ENCODE measurements at regions not wholly inside any gene's neighbourhood (a gene's known extent, or its start where the extent isn't known, plus 50 kb on each side); places are given as distances from the start of the nearest gene placed in this dataset.

- no peak overlapping the region for H3K4me3 ChIP-seq (ENCODE audit: control insufficient read depth, low read depth, low read length)
- TF ChIP-seq CTCF (conservative IDR thresholded peaks at IDR 0.05; ENCODE audit: control insufficient read depth, insufficient read depth, low read depth, low read length), result no peak
- DNase-seq (ENCODE audit: low read depth), result peak; percentile 1
Observed at GRCh38 chr9:28801144-28801799, 1228.0 kb upstream of the C9orf72 start.

- no peak for TF ChIP-seq CTCF (conservative IDR thresholded peaks at IDR 0.05; ENCODE audit: control insufficient read depth, insufficient read depth, low read depth, low read length)
- no peak overlapping the region for H3K4me3 ChIP-seq (ENCODE audit: control insufficient read depth, low read depth, low read length)
- no peak for DNase-seq (ENCODE audit: low read depth)
Observed at GRCh38 chr9:28805197-28805596, 1231.9 kb upstream of the C9orf72 start.

GRCh38 chr9:28808042-28808441 is 1234.8 kb upstream of the C9orf72 start:
- no peak overlapping the region for H3K4me3 ChIP-seq (ENCODE audit: control insufficient read depth, low read depth, low read length)
- TF ChIP-seq CTCF (conservative IDR thresholded peaks at IDR 0.05; ENCODE audit: control insufficient read depth, insufficient read depth, low read depth, low read length), result no peak
- peak; percentile 70 for DNase-seq (ENCODE audit: low read depth)

GRCh38 chr9:28810388-28811075 is 1237.3 kb upstream of the C9orf72 start:
- peak; percentile 80 for DNase-seq (ENCODE audit: low read depth)
- H3K4me3 ChIP-seq (ENCODE audit: control insufficient read depth, low read depth, low read length), result no peak overlapping the region
- no peak for TF ChIP-seq CTCF (conservative IDR thresholded peaks at IDR 0.05; ENCODE audit: control insufficient read depth, insufficient read depth, low read depth, low read length)

- H3K4me3 ChIP-seq (ENCODE audit: control insufficient read depth, low read depth, low read length), result no peak overlapping the region
- TF ChIP-seq CTCF (conservative IDR thresholded peaks at IDR 0.05; ENCODE audit: control insufficient read depth, insufficient read depth, low read depth, low read length), result no peak
Observed at GRCh38 chr9:28820741-28821140, 1247.5 kb upstream of the C9orf72 start.

GRCh38 chr9:28821240-28821639 is 1248.0 kb upstream of the C9orf72 start:
- TF ChIP-seq CTCF (conservative IDR thresholded peaks at IDR 0.05; ENCODE audit: control insufficient read depth, insufficient read depth, low read depth, low read length), result no peak
- no peak for DNase-seq (ENCODE audit: low read depth)
- H3K4me3 ChIP-seq (ENCODE audit: control insufficient read depth, low read depth, low read length), result no peak overlapping the region

More at GRCh38 chr9:28820741-28821140, 1247.5 kb upstream of the C9orf72 start:
- DNase-seq (ENCODE audit: low read depth), result no peak
